HG02623 (cell line): ENCODE measurements at regions not wholly inside any gene's neighbourhood (a gene's known extent, or its start where the extent isn't known, plus 50 kb on each side); places are given as distances from the start of the nearest gene placed in this dataset.

Source experiments
- ATAC-seq: cut with Tn5 transposase; IDR thresholded peaks from one replicate; pipeline ENCODE4 v1.9.1; 2021; ENCODE audit warnings: moderate library complexity; ENCODE audit not compliant: unreplicated experiment

- no peak for ATAC-seq
These were observed 382.6 kb upstream of the THBS1 start for GRCh38 chr15:39198044-39199000.

- no peak for ATAC-seq
These were observed 381.8 kb upstream of the THBS1 start for GRCh38 chr15:39199076-39199475.

- ATAC-seq = no peak
These were observed 380.3 kb upstream of the THBS1 start for GRCh38 chr15:39200586-39200985.

GRCh38 chr15:39202641-39203040, 378.2 kb upstream of the THBS1 start:
- no peak for ATAC-seq

GRCh38 chr15:39204031-39204430, 376.8 kb upstream of the THBS1 start:
- no peak for ATAC-seq

- ATAC-seq = no peak
These were observed 375.8 kb upstream of the THBS1 start for GRCh38 chr15:39205081-39205480.

- no peak for ATAC-seq
These were observed 375.1 kb upstream of the THBS1 start for GRCh38 chr15:39205506-39206371.

- ATAC-seq = no peak
These were observed 373.3 kb upstream of the THBS1 start for GRCh38 chr15:39207532-39208115.

GRCh38 chr15:39208187-39208586, 372.7 kb upstream of the THBS1 start:
- ATAC-seq = no peak

- no peak for ATAC-seq
These were observed 371.2 kb upstream of the THBS1 start for GRCh38 chr15:39209548-39210211.

GRCh38 chr15:39211108-39211979, 369.5 kb upstream of the THBS1 start:
- no peak for ATAC-seq

- no peak for ATAC-seq
These were observed 367.5 kb upstream of the THBS1 start for GRCh38 chr15:39213385-39213840.

- no peak for ATAC-seq
These were observed 365.9 kb upstream of the THBS1 start for GRCh38 chr15:39215015-39215414.

- ATAC-seq = no peak
These were observed 364.1 kb upstream of the THBS1 start for GRCh38 chr15:39216816-39217215.

GRCh38 chr15:39219608-39220007, 361.3 kb upstream of the THBS1 start:
- no peak for ATAC-seq

- ATAC-seq = no peak
These were observed 354.5 kb upstream of the THBS1 start for GRCh38 chr15:39226169-39226937.

- no peak for ATAC-seq
These were observed 353.9 kb upstream of the THBS1 start for GRCh38 chr15:39227001-39227400.

- no peak for ATAC-seq
These were observed 352.0 kb upstream of the THBS1 start for GRCh38 chr15:39228889-39229288.
